HEK293T (cell line): ENCODE measurements at regions not wholly inside any gene's neighbourhood (a gene's known extent, or its start where the extent isn't known, plus 50 kb on each side); places are given as distances from the start of the nearest gene placed in this dataset.

ENCODE experiments used
- ARNT ChIP-seq: fragments of 450-650 bp; IDR thresholded peaks from 2 replicates; pipeline ENCODE4 v1.6.1; 2017; ENCODE audit warnings: mild to moderate bottlenecking
- BHLHE40 ChIP-seq: fragments of 450-650 bp; IDR thresholded peaks from 2 replicates; pipeline ENCODE4 v1.6.1; 2016; ENCODE audit warnings: mild to moderate bottlenecking, moderate library complexity, borderline replicate concordance
- CTBP1 ChIP-seq: fragments of 450-650 bp; IDR thresholded peaks from 2 replicates; pipeline ENCODE4 v1.6.1; 2016; ENCODE audit warnings: borderline replicate concordance
- ELF4 ChIP-seq: fragments of 450-650 bp; IDR thresholded peaks from 2 replicates; pipeline ENCODE4 v1.6.1; 2017; ENCODE audit warnings: antibody characterized with exemption
- HDGF ChIP-seq: fragments of 450-650 bp; IDR thresholded peaks from 2 replicates; pipeline ENCODE4 v1.6.1; 2017; ENCODE audit warnings: antibody characterized with exemption, borderline replicate concordance
- SP1 ChIP-seq: fragments of 450-650 bp; IDR thresholded peaks from 2 replicates; pipeline ENCODE4 v1.6.1; 2017
- SUZ12 ChIP-seq: fragments of 450-650 bp; IDR thresholded peaks from 2 replicates; pipeline ENCODE4 v1.6.1; 2016; ENCODE audit warnings: mild to moderate bottlenecking
- ZNF384 ChIP-seq: fragments of 450-650 bp; IDR thresholded peaks from 2 replicates; pipeline ENCODE4 v1.6.1; 2016

- TF ChIP-seq CTBP1 (no peak), HDGF (no peak), ARNT (no peak), BHLHE40 (no peak), SUZ12 (no peak), SP1 (no peak), ZNF384 (no peak), ELF4 (no peak)
These were observed 94.2 kb downstream of the CYLC2 start for GRCh38 chr9:103089357-103089756.
